Activated naive CD8-positive, alpha-beta T cell treated with anti-CD3 and anti-CD28 coated beads, Interleukin-2, amount 10 ng/mL, durations not matched to agents 7 days and 5 days (primary cell): ENCODE measurements at regions not wholly inside any gene's neighbourhood (a gene's known extent, or its start where the extent isn't known, plus 50 kb on each side); places are given as distances from the start of the nearest gene placed in this dataset.

Experiments used
- ATAC-seq: fragments of 150-1000 bp; cut with Tn5 transposase; one replicate; pipeline ENCODE4 v1.10.0; 2021; ENCODE audit warnings: low read depth, moderate library complexity
- POLR2A ChIA-PET: fragments of 350-600 bp; sonication (Branson Sonifier 250); formaldehyde crosslinking; loops from one replicate; lab custom pipeline; 2021; ENCODE audit warnings: antibody characterized with exemption; lab: Charles Lee
- DNase-seq: peaks from one replicate; pipeline ENCODE4 v3.0.0; 2021
- H3K27ac Mint-ChIP-seq: one replicate; pipeline ENCODE4 v1.8.0; 2022; ENCODE audit warnings: mild to moderate bottlenecking, mixed read lengths
- H3K27me3 Mint-ChIP-seq: one replicate; pipeline ENCODE4 v1.8.0; 2022; ENCODE audit warnings: mild to moderate bottlenecking, moderate library complexity, mixed read lengths
- H3K36me3 Mint-ChIP-seq: one replicate; pipeline ENCODE4 v1.8.0; 2021; ENCODE audit warnings: mild to moderate bottlenecking, mixed read lengths
- H3K4me1 Mint-ChIP-seq: one replicate; pipeline ENCODE4 v1.8.0; 2021; ENCODE audit warnings: mixed read lengths
- H3K4me3 Mint-ChIP-seq: one replicate; pipeline ENCODE4 v1.8.0; 2022; ENCODE audit warnings: mild to moderate bottlenecking, moderate library complexity, mixed read lengths
- H3K9me3 Mint-ChIP-seq: one replicate; pipeline ENCODE4 v1.8.0; 2021; ENCODE audit warnings: mixed read lengths

- ATAC-seq = no peak
- H3K36me3 Mint-ChIP-seq = peaks cover 5% of the 10 kb centered on the region
- H3K9me3 Mint-ChIP-seq = peaks cover 4% of the 10 kb centered on the region
- H3K27me3 Mint-ChIP-seq = peaks cover 2% of the 10 kb centered on the region
- no peak overlapping the region for H3K27ac Mint-ChIP-seq
- POLR2A ChIA-PET = no interaction called here
- no peak overlapping the region for H3K4me3 Mint-ChIP-seq
- no peak for DNase-seq
- peaks cover 5% of the 10 kb centered on the region for H3K4me1 Mint-ChIP-seq
Observed at GRCh38 chr6:147060636-147061035, 143.6 kb upstream of the STXBP5 start.

GRCh38 chr6:147061252-147061651, 143.0 kb upstream of the STXBP5 start:
- ATAC-seq = no peak
- DNase-seq = no peak
- peaks cover 5% of the 10 kb centered on the region for H3K4me1 Mint-ChIP-seq
- no peak overlapping the region for H3K4me3 Mint-ChIP-seq
- peaks cover 7% of the 10 kb centered on the region for H3K9me3 Mint-ChIP-seq
- H3K36me3 Mint-ChIP-seq = peaks cover 5% of the 10 kb centered on the region
- POLR2A ChIA-PET = no interaction called here
- peaks cover 2% of the 10 kb centered on the region for H3K27me3 Mint-ChIP-seq
- H3K27ac Mint-ChIP-seq = no peak overlapping the region

GRCh38 chr6:147063469-147064031, 140.7 kb upstream of the STXBP5 start:
- Mint-ChIP-seq H3K4me3 (no peak overlapping the region), H3K36me3 (peaks cover 5% of the 10 kb centered on the region), H3K27ac (no peak overlapping the region), H3K27me3 (peaks cover 2% of the 10 kb centered on the region), H3K9me3 (peaks cover 12% of the 10 kb centered on the region), H3K4me1 (peaks cover 5% of the 10 kb centered on the region)
- DNase-seq (no peak), ATAC-seq (no peak)
- POLR2A ChIA-PET = no interaction called here

GRCh38 chr6:147065786-147066185, 138.4 kb upstream of the STXBP5 start:
- H3K4me1 Mint-ChIP-seq = peaks cover 5% of the 10 kb centered on the region
- peaks cover 1% of the 10 kb centered on the region for H3K27me3 Mint-ChIP-seq
- DNase-seq = no peak
- peak overlapping the region; percentile 12 for H3K27ac Mint-ChIP-seq
- POLR2A ChIA-PET = no interaction called here
- peaks cover 24% of the 10 kb centered on the region for H3K9me3 Mint-ChIP-seq
- peaks cover 8% of the 10 kb centered on the region for H3K36me3 Mint-ChIP-seq
- no peak overlapping the region for H3K4me3 Mint-ChIP-seq
- ATAC-seq = no peak

- POLR2A ChIA-PET = no interaction called here
- peaks cover 24% of the 10 kb centered on the region for H3K9me3 Mint-ChIP-seq
- H3K27ac Mint-ChIP-seq = no peak overlapping the region
- no peak overlapping the region for H3K4me3 Mint-ChIP-seq
- no peaks in the 10 kb centered on the region for H3K27me3 Mint-ChIP-seq
- DNase-seq (no peak), ATAC-seq (no peak)
- peaks cover 8% of the 10 kb centered on the region for H3K36me3 Mint-ChIP-seq
- H3K4me1 Mint-ChIP-seq = peaks cover 5% of the 10 kb centered on the region
Observed at GRCh38 chr6:147067184-147067583, 137.0 kb upstream of the STXBP5 start.

GRCh38 chr6:147071776-147072175, 132.4 kb upstream of the STXBP5 start:
- Mint-ChIP-seq H3K27ac (no peak overlapping the region), H3K9me3 (peaks cover 15% of the 10 kb centered on the region), H3K27me3 (no peaks in the 10 kb centered on the region), H3K36me3 (peaks cover 3% of the 10 kb centered on the region), H3K4me1 (no peaks in the 10 kb centered on the region), H3K4me3 (no peak overlapping the region)
- ATAC-seq (no peak), DNase-seq (no peak)
- POLR2A ChIA-PET = no interaction called here

GRCh38 chr6:147075381-147075780, 128.8 kb upstream of the STXBP5 start:
- Mint-ChIP-seq H3K4me3 (no peak overlapping the region), H3K36me3 (no peaks in the 10 kb centered on the region), H3K27ac (no peak overlapping the region), H3K9me3 (peaks cover 3% of the 10 kb centered on the region), H3K27me3 (no peaks in the 10 kb centered on the region), H3K4me1 (no peaks in the 10 kb centered on the region)
- no peak for DNase-seq
- POLR2A ChIA-PET = no interaction called here
- ATAC-seq = no peak

GRCh38 chr6:147077251-147077650, 127.0 kb upstream of the STXBP5 start:
- H3K27ac Mint-ChIP-seq = no peak overlapping the region
- no peak for ATAC-seq
- no peaks in the 10 kb centered on the region for H3K27me3 Mint-ChIP-seq
- no peaks in the 10 kb centered on the region for H3K4me1 Mint-ChIP-seq
- DNase-seq = no peak
- no peaks in the 10 kb centered on the region for H3K36me3 Mint-ChIP-seq
- peaks cover 2% of the 10 kb centered on the region for H3K9me3 Mint-ChIP-seq
- no peak overlapping the region for H3K4me3 Mint-ChIP-seq
- POLR2A ChIA-PET = no interaction called here

GRCh38 chr6:147078106-147078505, 126.1 kb upstream of the STXBP5 start:
- no peak overlapping the region for H3K4me3 Mint-ChIP-seq
- H3K9me3 Mint-ChIP-seq = peaks cover 2% of the 10 kb centered on the region
- POLR2A ChIA-PET = no interaction called here

GRCh38 chr6:147078602-147079001, 125.6 kb upstream of the STXBP5 start:
- Mint-ChIP-seq H3K27me3 (no peaks in the 10 kb centered on the region), H3K36me3 (no peaks in the 10 kb centered on the region), H3K4me1 (no peaks in the 10 kb centered on the region), H3K4me3 (no peak overlapping the region), H3K27ac (no peak overlapping the region), H3K9me3 (peaks cover 2% of the 10 kb centered on the region)
- DNase-seq (no peak), ATAC-seq (no peak)
- POLR2A ChIA-PET = no interaction called here

More at GRCh38 chr6:147078106-147078505, 126.1 kb upstream of the STXBP5 start:
- H3K4me1 Mint-ChIP-seq = no peaks in the 10 kb centered on the region
- H3K36me3 Mint-ChIP-seq = no peaks in the 10 kb centered on the region
- ATAC-seq = no peak
- no peak for DNase-seq
- H3K27me3 Mint-ChIP-seq = no peaks in the 10 kb centered on the region
- H3K27ac Mint-ChIP-seq = no peak overlapping the region

GRCh38 chr6:147080225-147080624, 124.0 kb upstream of the STXBP5 start:
- Mint-ChIP-seq H3K27me3 (no peaks in the 10 kb centered on the region), H3K4me1 (peaks cover 2% of the 10 kb centered on the region), H3K27ac (no peak overlapping the region), H3K9me3 (peaks cover 2% of the 10 kb centered on the region), H3K36me3 (no peaks in the 10 kb centered on the region), H3K4me3 (no peak overlapping the region)
- DNase-seq (no peak), ATAC-seq (no peak)
- POLR2A ChIA-PET = no interaction called here

- Mint-ChIP-seq H3K4me3 (no peak overlapping the region), H3K4me1 (peaks cover 2% of the 10 kb centered on the region)
- no peak for DNase-seq
Observed at GRCh38 chr6:147081076-147081609, 123.1 kb upstream of the STXBP5 start.

GRCh38 chr6:147087641-147088040, 116.6 kb upstream of the STXBP5 start:
- Mint-ChIP-seq H3K9me3 (peaks cover 3% of the 10 kb centered on the region), H3K4me3 (no peak overlapping the region), H3K27me3 (no peaks in the 10 kb centered on the region), H3K36me3 (no peaks in the 10 kb centered on the region), H3K4me1 (peaks cover 2% of the 10 kb centered on the region), H3K27ac (no peak overlapping the region)
- POLR2A ChIA-PET = no interaction called here
- ATAC-seq (no peak), DNase-seq (no peak)

More at GRCh38 chr6:147081076-147081609, 123.1 kb upstream of the STXBP5 start:
- H3K9me3 Mint-ChIP-seq = peaks cover 4% of the 10 kb centered on the region
- H3K27ac Mint-ChIP-seq = no peak overlapping the region
- no peaks in the 10 kb centered on the region for H3K36me3 Mint-ChIP-seq
- POLR2A ChIA-PET = no interaction called here
- H3K27me3 Mint-ChIP-seq = no peaks in the 10 kb centered on the region
- no peak for ATAC-seq

- no peak for ATAC-seq
- no peak overlapping the region for H3K27ac Mint-ChIP-seq
Observed at GRCh38 chr6:147088861-147089260, 115.4 kb upstream of the STXBP5 start.

More at GRCh38 chr6:147088861-147089260, 115.4 kb upstream of the STXBP5 start:
- no peak for DNase-seq
- Mint-ChIP-seq H3K27me3 (no peaks in the 10 kb centered on the region), H3K4me1 (peaks cover 2% of the 10 kb centered on the region), H3K9me3 (peaks cover 3% of the 10 kb centered on the region), H3K4me3 (no peak overlapping the region), H3K36me3 (no peaks in the 10 kb centered on the region)
- POLR2A ChIA-PET = no interaction called here
